NCI-H2227 (cell line): ENCODE measurements at regions not wholly inside any gene's neighbourhood (a gene's known extent, or its start where the extent isn't known, plus 50 kb on each side); places are given as distances from the start of the nearest gene placed in this dataset.
"Not testable (repeated sequence)": the region's sequence is repeated elsewhere in the genome, so short reads cannot be mapped to it uniquely, and the experiment has no call there.

Experiments
- DNase-seq: peaks from one replicate; lab custom pipeline; 2025; ENCODE audit not compliant: unreplicated experiment; lab: John Stamatoyannopoulos, UW

- no peak for DNase-seq
These were observed 387.0 kb upstream of the PROK2 start for GRCh38 chr3:72171946-72172345.

GRCh38 chr3:72171463-72171881 lies 386.5 kb upstream of the PROK2 start:
- DNase-seq = no peak

DNA sequence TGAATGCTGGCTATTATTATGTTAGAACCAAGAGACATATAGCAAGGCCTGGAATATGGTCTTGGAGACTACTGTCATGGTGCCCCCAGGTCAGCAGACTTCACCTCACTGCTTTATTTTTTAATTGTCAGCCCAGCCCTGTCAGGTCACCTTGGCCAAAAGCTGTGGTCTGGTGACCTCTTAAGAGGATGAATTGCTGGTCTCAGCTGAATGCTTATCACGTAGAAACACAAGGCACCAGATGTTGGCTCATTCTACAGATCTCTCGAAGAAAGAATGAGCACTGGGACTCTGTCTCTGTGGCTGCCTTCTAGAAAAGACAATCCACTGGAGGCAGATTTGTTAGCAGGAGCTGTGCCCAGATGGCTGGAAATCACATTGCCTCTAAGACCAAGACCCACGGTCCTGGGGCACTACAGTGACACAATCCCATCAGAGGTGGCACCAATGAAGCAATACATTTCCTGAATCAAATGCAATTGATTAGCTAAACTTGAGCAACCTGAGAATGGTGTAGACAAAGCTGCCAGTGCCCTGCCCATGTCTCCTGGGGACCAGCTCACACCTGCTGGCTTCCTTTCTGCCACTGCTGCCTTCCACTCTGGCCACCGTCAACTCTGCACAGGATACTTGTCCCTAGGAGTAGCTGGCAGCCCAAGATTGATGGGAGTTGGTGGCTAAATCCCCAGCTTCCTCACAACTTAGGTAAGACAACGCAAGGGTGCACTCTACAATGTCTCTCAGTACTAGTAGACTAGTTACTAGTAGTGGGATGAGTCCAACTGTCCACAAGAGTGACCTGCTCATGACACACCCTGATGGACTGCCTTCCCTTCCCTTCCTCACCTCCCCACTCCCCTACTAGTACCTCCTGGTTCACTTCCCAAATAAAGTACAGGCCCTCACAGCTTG lies 384.9 kb upstream of the PROK2 start:
- DNase-seq = no peak

GRCh38 chr3:72169120-72169519 lies 384.2 kb upstream of the PROK2 start:
- DNase-seq = no peak

- DNase-seq = no peak
These were observed 380.9 kb upstream of the PROK2 start for GRCh38 chr3:72165808-72166207.

GRCh38 chr3:72165317-72165716 lies 380.4 kb upstream of the PROK2 start:
- DNase-seq = no peak

DNA sequence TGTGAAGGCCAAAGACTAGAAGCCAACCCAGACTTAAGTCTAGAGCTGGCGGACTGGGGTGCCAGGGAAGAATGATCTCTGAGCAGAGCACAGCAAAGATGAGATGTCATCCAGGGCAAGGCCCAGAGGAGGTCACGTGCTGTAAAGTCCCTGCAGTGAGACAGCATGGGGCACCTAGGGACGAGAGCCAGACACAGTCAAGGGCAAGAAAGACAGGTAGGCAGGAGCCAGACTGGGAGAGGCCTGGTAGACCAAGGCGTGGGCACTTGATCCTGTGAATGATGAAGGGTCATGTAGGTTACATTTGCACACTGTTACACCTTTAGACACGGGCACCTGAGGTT lies 379.7 kb upstream of the PROK2 start:
- no peak for DNase-seq

DNA sequence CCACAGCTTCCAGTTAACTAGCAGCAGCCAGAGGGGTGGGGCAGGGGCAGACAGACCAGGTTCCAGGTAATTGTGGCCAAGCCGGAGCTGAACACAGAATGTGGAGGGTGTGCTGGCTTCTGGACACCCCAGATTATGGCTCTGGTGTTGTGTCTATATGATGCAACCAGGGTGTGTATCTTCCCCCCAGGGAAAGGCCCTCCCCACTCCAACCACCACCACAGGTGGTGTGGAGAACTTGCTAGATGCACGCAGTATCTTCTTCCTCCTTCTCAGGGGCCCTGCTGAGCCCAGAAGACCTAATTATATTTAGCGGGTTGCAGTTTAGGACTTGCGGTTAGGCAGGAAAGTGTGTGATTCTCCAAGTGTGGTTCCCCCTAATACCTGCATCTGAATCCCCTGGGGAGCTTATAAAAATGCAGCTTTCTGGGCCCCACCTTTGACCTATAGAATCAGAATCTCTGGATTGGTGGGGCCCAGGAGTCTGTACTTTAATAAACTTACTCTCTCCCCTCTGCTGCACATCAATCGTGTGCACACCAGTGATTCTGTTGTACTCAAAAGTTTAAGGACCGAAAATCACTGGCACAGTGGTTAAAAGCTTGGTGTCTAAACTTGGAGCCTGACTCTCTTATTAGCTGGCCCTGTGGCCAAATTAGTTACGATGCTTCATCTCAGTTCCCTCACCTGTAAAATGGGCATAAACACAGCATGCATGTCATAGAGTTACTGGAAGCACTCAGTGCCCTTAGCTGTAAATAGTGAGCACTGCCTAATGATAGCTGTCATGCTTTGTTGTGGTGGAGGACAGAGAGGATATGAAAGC lies 379.1 kb upstream of the PROK2 start:
- DNase-seq = no peak

DNA sequence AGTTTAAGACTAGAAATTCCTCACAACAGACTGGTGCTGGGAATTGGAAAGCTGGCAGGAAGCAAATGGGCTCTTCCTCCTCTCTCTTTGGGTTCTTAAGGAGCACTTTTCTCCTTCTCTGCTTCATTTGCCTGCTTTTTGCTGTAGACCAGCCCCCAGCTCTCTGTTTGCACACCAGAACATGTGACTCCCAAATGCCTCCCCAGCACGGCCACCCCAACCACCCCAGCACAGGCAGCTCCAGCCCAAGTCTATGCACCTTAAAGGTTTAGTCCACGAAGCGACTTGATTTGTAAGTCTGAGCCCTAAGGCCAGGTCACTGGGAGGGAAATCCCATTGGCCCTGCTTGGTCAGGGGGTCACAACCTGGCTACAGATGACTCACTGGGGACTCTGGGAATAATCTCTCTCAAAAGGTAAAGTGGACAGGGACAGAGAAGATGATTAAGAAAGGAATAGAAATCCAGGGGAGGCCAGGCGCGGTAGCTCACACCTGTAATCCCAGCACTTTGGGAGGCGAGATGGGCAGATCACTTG lies 377.8 kb upstream of the PROK2 start:
- DNase-seq = no peak

- DNase-seq = peak; percentile 41
These were observed 377.1 kb upstream of the PROK2 start for GRCh38 chr3:72161881-72162595.

DNA sequence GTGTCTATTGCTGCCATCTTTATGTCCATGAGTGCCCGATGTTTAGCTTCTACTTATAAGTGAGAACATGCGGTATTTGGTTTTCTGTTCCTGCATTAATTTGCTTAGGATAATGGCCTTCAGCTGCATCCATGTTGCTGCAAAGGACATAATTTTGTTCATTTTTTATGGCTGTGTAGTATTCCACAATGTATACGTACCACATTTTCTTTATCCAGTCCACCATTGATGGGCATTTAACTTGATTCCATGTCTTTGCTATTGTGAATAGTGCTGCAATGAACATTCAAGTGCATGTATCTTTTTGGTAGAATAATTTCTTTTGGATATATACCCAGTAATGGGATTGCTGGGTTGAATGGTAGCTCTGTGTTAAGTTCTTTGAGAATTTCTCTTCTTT lies 376.3 kb upstream of the PROK2 start:
- DNase-seq = not testable (repeated sequence)

DNA sequence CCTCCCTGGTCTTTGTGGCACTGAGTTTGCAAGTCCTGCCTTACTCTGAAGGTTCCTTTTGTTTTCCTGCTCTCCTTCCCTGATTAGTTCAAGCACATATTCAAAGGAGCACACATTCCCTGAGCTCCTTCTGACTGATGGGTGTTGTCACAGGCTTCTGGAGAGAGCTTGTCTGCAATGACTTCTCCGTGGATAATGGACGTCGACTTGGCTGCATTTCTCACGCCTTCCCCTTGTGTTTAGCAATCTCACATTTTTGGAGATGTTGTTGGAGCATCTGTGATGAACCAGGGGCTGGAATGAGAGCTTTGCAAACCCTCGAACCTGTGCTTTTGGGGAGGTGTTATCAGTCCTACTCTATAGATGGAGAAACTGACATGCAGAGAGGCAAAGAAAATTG lies 375.4 kb upstream of the PROK2 start:
- DNase-seq = no peak

DNA sequence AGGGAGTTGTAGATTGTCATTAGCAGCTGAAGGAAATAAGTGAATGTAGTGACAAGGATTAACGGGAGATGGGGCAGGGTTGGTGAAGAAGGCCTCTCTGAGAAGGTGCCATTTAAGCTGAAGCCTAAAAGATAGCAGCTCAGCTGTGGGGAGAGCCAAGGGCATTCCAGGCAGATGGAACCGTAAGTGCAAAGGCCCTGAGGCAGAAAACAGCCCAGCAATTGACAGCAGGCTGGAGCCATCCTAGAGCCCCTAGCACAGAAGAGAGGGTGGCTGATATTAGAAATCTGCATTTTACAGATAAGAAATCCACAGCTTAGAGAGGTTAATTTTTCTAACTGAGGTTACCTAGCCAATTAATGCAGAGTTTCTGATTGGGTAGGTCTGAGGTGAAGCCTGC lies 374.5 kb upstream of the PROK2 start:
- no peak for DNase-seq

- DNase-seq = peak; percentile 22
These were observed 373.8 kb upstream of the PROK2 start for GRCh38 chr3:72158639-72159326.

DNA sequence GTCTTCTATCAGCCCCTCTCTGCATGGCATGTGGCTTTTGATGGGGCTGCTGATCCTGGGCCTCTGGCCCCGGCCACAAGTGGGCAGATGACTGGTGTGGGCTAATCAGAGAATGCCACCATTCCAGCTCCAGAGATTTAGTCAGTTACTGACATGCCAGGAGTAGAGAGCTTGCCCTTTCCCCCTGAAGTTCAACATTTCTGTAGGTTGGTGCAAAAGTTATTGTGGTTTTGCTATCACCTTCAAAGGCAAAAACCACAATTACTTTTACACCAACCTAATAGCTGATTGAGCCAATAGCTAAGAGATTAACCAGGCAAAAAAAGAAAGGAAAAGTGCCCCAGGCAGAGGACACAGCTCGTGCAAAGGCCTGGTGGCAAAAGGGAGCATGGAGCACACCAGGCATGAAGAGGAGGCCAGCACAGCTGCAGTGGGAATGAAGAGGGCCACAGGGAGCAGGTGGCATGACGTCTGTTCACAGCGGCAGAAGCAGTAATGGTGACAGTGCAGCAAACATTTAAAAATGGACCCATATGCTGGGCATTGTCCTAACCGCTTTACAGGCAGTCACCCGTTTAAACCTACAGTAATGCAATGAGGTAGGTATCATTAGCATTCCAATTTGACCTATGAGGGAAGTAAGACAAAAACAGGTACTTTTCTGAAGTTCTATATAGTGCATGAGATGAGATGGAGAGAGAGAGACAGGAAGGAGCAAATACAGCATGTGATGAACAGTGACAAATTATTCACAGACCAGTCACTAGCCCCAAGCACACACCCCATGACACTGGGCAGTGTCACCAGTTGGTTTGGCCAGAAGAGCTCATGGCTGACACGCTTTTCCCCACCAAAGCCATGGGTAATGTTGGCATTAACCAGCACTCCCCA lies 373.0 kb upstream of the PROK2 start:
- no peak for DNase-seq

- DNase-seq = no peak
These were observed 370.6 kb upstream of the PROK2 start for GRCh38 chr3:72155391-72156064.

GRCh38 chr3:72154391-72155335 lies 369.7 kb upstream of the PROK2 start:
- no peak for DNase-seq
